WTC11 (cell line): ENCODE measurements at regions not wholly inside any gene's neighbourhood (a gene's known extent, or its start where the extent isn't known, plus 50 kb on each side); places are given as distances from the start of the nearest gene placed in this dataset.

Experiments
- ATAC-seq: fragments of 200-7000 bp; cut with Tn5 transposase; 2 replicates; pipeline ENCODE4 v1.10.0; 2021; ENCODE audit warnings: mild to moderate bottlenecking, moderate library complexity
- CTCF ChIA-PET: fragments of 300-600 bp; sonication (Branson Sonifier 250); formaldehyde crosslinking; loops from one replicate; lab custom pipeline; 2021; ENCODE audit warnings: antibody characterized with exemption; lab: Charles Lee
- POLR2A ChIA-PET: fragments of 350-600 bp; sonication (Branson Sonifier 250); formaldehyde crosslinking; loops from one replicate; lab custom pipeline; 2021; ENCODE audit warnings: antibody characterized with exemption; lab: Charles Lee
- DNase-seq: peaks from one replicate; pipeline ENCODE4 v3.0.0; 2021; ENCODE audit warnings: low spot score
- H3K27ac Mint-ChIP-seq: 2 replicates; pipeline ENCODE4 v1.8.0; 2021; ENCODE audit warnings: mixed read lengths
- H3K27me3 Mint-ChIP-seq: 2 replicates; pipeline ENCODE4 v1.8.0; 2021; ENCODE audit warnings: low read depth, mild to moderate bottlenecking, moderate library complexity, mixed read lengths
- H3K36me3 Mint-ChIP-seq: 2 replicates; pipeline ENCODE4 v1.8.0; 2021; ENCODE audit warnings: mixed read lengths
- H3K4me1 Mint-ChIP-seq: 2 replicates; pipeline ENCODE4 v1.8.0; 2022; ENCODE audit warnings: mixed read lengths
- H3K4me3 Mint-ChIP-seq: 2 replicates; pipeline ENCODE4 v1.8.0; 2021; ENCODE audit warnings: mild to moderate bottlenecking, moderate library complexity, mixed read lengths
- H3K9me3 Mint-ChIP-seq: 2 replicates; pipeline ENCODE4 v1.8.0; 2021; ENCODE audit warnings: mixed read lengths
- CBFB ChIP-seq: sonication (generic); formaldehyde crosslinking; IDR thresholded peaks from 2 replicates; pipeline ENCODE4 v1.8.1; 2022; ENCODE audit warnings: mild to moderate bottlenecking, low read depth, missing genetic modification reagents
- CREB1 ChIP-seq: sonication (generic); formaldehyde crosslinking; IDR thresholded peaks from 2 replicates; pipeline ENCODE4 v1.8.0; 2023; ENCODE audit warnings: mild to moderate bottlenecking, missing genetic modification reagents
- FOXK1 ChIP-seq: sonication (generic); formaldehyde crosslinking; IDR thresholded peaks from 2 replicates; pipeline ENCODE4 v1.8.0; 2022; ENCODE audit warnings: mild to moderate bottlenecking, moderate library complexity, missing genetic modification reagents
- JAZF1 ChIP-seq: fragments of 250-450 bp; sonication (Bioruptor Pico); IDR thresholded peaks from 2 replicates; pipeline ENCODE4 v1.9.0; 2021; ENCODE audit warnings: moderate library complexity, mild to moderate bottlenecking, inconsistent platforms
- MYBL2 ChIP-seq: sonication (generic); formaldehyde crosslinking; IDR thresholded peaks from 2 replicates; pipeline ENCODE4 v1.8.1; 2023; ENCODE audit warnings: mild to moderate bottlenecking, moderate library complexity, missing genetic modification reagents
- NR2C2 ChIP-seq: sonication (generic); formaldehyde crosslinking; IDR thresholded peaks from 2 replicates; pipeline ENCODE4 v1.8.0; 2022; ENCODE audit warnings: mild to moderate bottlenecking, missing genetic modification reagents
- RELA ChIP-seq: sonication (generic); formaldehyde crosslinking; IDR thresholded peaks from 2 replicates; pipeline ENCODE4 v1.8.1; 2022; ENCODE audit warnings: missing genetic modification reagents, mild to moderate bottlenecking, borderline replicate concordance
- RORB ChIP-seq: fragments of 250-450 bp; sonication (Bioruptor Pico); IDR thresholded peaks from 2 replicates; pipeline ENCODE4 v1.9.0; 2021; ENCODE audit warnings: mild to moderate bottlenecking
- SMAD4 ChIP-seq: sonication (generic); formaldehyde crosslinking; IDR thresholded peaks from 2 replicates; pipeline ENCODE4 v1.8.0; 2022; ENCODE audit warnings: mild to moderate bottlenecking, missing genetic modification reagents
- TEAD4 ChIP-seq: sonication (generic); formaldehyde crosslinking; IDR thresholded peaks from 2 replicates; pipeline ENCODE4 v1.8.0; 2022; ENCODE audit warnings: mild to moderate bottlenecking, missing genetic modification reagents
- TP53 ChIP-seq: sonication (generic); formaldehyde crosslinking; IDR thresholded peaks from 2 replicates; pipeline ENCODE4 v1.8.1; 2023; ENCODE audit warnings: mild to moderate bottlenecking, missing genetic modification reagents
- ZNF121 ChIP-seq: sonication (generic); formaldehyde crosslinking; IDR thresholded peaks from 2 replicates; pipeline ENCODE4 v1.8.0; 2023; ENCODE audit warnings: missing genetic modification reagents
- ZNF219 ChIP-seq: sonication (generic); formaldehyde crosslinking; IDR thresholded peaks from 2 replicates; pipeline ENCODE4 v1.8.0; 2023; ENCODE audit warnings: missing genetic modification reagents, mild to moderate bottlenecking, borderline replicate concordance
- ZNF263 ChIP-seq: sonication (generic); formaldehyde crosslinking; IDR thresholded peaks from 2 replicates; pipeline ENCODE4 v1.8.1; 2022; ENCODE audit warnings: low read depth, mild to moderate bottlenecking, moderate library complexity, missing genetic modification reagents
- ZNF317 ChIP-seq: sonication (generic); formaldehyde crosslinking; IDR thresholded peaks from 2 replicates; pipeline ENCODE4 v1.8.1; 2023; ENCODE audit warnings: low read depth, mild to moderate bottlenecking, moderate library complexity, missing genetic modification reagents, borderline replicate concordance
- ZNF671 ChIP-seq: fragments of 250-450 bp; sonication (Bioruptor Pico); IDR thresholded peaks from 2 replicates; pipeline ENCODE4 v1.8.0; 2021; ENCODE audit warnings: mild to moderate bottlenecking
- TF ChIP-seq, protein P1 (sequence below): sonication (generic); formaldehyde crosslinking; IDR thresholded peaks from 2 replicates; pipeline ENCODE4 v1.8.0; 2022; ENCODE audit warnings: mild to moderate bottlenecking, missing genetic modification reagents
- TF ChIP-seq, protein P2 (sequence below): sonication (generic); formaldehyde crosslinking; IDR thresholded peaks from 2 replicates; pipeline ENCODE4 v1.8.1; 2022; ENCODE audit warnings: mild to moderate bottlenecking, moderate library complexity, missing genetic modification reagents
- TF ChIP-seq, protein P3 (sequence below): sonication (generic); formaldehyde crosslinking; IDR thresholded peaks from 2 replicates; pipeline ENCODE4 v1.8.1; 2022; ENCODE audit warnings: mild to moderate bottlenecking, missing genetic modification reagents, moderate library complexity, borderline replicate concordance
- TF ChIP-seq, protein P4 (sequence below): fragments of 250-450 bp; sonication (Bioruptor Pico); IDR thresholded peaks from 2 replicates; pipeline ENCODE4 v1.8.0; 2021; ENCODE audit warnings: mild to moderate bottlenecking
- TF ChIP-seq, protein P5 (sequence below): sonication (generic); formaldehyde crosslinking; IDR thresholded peaks from 2 replicates; pipeline ENCODE4 v1.8.1; 2023; ENCODE audit warnings: mild to moderate bottlenecking, moderate library complexity, missing genetic modification reagents
- TF ChIP-seq, protein P6 (sequence below): fragments of 250-450 bp; sonication (Bioruptor Pico); conservative IDR thresholded peaks from 2 replicates; pipeline ENCODE4 v1.9.0; 2021; ENCODE audit warnings: mild to moderate bottlenecking
- TF ChIP-seq, protein P7 (sequence below): sonication (generic); formaldehyde crosslinking; IDR thresholded peaks from 2 replicates; pipeline ENCODE4 v1.8.1; 2023; ENCODE audit warnings: mild to moderate bottlenecking, missing genetic modification reagents, moderate library complexity

DNA sequence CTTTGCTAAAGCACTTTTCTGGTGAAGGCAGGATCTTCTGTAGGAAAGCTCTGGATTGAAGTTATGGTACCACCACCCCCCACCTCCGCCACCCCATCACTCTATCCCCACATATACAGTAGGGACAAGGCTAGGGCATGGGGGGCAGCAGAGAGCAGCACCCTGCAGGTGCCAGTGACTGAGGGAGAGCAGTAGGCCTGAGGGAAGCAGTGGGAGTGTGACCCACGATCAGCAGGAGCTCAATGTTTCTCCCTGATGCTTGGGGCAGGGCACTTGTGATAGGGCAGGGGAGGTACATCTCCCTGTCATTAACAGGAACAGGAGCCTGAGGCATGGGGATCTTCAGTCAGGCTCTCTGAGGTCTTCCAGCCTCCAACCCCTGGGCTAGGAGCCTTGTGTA, 121.6 kb downstream of the ZFP36L2 start:
- ChIA-PET CTCF (interaction anchor here (1.0 to 1.5 kb wide), 3 partner anchors 34 to 166 kb away, joined by 3 to 4 read pairs (median 3); no protein-coding TSS in a partner anchor), POLR2A (no interaction called here)
- Mint-ChIP-seq H3K4me3 (no peak overlapping the region), H3K36me3 (peaks cover 5% of the 10 kb centered on the region; the same call in 1 of the 2 replicates), H3K27me3 (peaks cover 19% of the 10 kb centered on the region), H3K9me3 (peaks cover 7% of the 10 kb centered on the region), H3K4me1 (peaks cover 30% of the 10 kb centered on the region), H3K27ac (no peak overlapping the region)
- TF ChIP-seq SMAD4 (CRISPR knock-in tag), result no peak
- TF ChIP-seq FOXK1 (CRISPR knock-in tag), result no peak
- TF ChIP-seq TEAD4, result no peak
- no peak for TF ChIP-seq RELA (CRISPR knock-in tag)
- no peak for TF ChIP-seq TP53
- TF ChIP-seq, protein P1, sequence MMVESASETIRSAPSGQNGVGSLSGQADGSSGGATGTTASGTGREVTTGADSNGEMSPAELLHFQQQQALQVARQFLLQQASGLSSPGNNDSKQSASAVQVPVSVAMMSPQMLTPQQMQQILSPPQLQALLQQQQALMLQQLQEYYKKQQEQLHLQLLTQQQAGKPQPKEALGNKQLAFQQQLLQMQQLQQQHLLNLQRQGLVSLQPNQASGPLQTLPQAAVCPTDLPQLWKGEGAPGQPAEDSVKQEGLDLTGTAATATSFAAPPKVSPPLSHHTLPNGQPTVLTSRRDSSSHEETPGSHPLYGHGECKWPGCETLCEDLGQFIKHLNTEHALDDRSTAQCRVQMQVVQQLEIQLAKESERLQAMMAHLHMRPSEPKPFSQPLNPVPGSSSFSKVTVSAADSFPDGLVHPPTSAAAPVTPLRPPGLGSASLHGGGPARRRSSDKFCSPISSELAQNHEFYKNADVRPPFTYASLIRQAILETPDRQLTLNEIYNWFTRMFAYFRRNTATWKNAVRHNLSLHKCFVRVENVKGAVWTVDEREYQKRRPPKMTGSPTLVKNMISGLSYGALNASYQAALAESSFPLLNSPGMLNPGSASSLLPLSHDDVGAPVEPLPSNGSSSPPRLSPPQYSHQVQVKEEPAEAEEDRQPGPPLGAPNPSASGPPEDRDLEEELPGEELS (CRISPR knock-in tag), result no peak
- TF ChIP-seq, protein P2, sequence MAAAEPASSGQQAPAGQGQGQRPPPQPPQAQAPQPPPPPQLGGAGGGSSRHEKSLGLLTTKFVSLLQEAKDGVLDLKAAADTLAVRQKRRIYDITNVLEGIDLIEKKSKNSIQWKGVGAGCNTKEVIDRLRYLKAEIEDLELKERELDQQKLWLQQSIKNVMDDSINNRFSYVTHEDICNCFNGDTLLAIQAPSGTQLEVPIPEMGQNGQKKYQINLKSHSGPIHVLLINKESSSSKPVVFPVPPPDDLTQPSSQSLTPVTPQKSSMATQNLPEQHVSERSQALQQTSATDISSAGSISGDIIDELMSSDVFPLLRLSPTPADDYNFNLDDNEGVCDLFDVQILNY (CRISPR knock-in tag), result no peak
- TF ChIP-seq CBFB (CRISPR knock-in tag), result no peak
- ATAC-seq (no peak), DNase-seq (no peak)

DNA sequence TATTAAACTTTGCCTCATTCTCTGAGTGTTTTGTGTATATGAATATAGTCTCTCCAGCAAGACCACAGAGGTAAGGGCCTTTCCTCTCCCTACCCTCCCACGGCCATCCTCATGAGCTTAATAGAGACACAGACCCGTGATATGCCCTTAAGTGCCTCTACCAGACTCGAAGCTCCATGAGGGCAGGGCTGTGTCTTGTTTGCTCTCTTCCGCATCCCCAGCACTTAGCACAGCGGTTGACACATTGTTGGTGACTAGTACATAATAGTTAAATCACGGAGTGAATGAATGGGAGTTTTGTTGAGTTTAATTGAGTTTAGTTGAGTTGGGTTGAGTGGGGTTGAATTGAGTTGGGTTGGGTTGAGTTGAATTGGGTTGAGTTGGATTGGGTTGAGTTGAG, 122.3 kb downstream of the ZFP36L2 start:
- POLR2A ChIA-PET, result no interaction called here
- peaks cover 26% of the 10 kb centered on the region for H3K27me3 Mint-ChIP-seq
- no peak for TF ChIP-seq MYBL2 (CRISPR knock-in tag)
- TF ChIP-seq ZNF317 (CRISPR knock-in tag), result no peak
- TF ChIP-seq ZNF263, result no peak
- TF ChIP-seq, protein P3, sequence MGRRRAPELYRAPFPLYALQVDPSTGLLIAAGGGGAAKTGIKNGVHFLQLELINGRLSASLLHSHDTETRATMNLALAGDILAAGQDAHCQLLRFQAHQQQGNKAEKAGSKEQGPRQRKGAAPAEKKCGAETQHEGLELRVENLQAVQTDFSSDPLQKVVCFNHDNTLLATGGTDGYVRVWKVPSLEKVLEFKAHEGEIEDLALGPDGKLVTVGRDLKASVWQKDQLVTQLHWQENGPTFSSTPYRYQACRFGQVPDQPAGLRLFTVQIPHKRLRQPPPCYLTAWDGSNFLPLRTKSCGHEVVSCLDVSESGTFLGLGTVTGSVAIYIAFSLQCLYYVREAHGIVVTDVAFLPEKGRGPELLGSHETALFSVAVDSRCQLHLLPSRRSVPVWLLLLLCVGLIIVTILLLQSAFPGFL, result no peak
- TF ChIP-seq ZNF671, result no peak
- no peak for TF ChIP-seq ZNF121 (CRISPR knock-in tag)
- TF ChIP-seq ZNF219 (CRISPR knock-in tag), result no peak
- no peak for TF ChIP-seq JAZF1
- TF ChIP-seq, protein P4, sequence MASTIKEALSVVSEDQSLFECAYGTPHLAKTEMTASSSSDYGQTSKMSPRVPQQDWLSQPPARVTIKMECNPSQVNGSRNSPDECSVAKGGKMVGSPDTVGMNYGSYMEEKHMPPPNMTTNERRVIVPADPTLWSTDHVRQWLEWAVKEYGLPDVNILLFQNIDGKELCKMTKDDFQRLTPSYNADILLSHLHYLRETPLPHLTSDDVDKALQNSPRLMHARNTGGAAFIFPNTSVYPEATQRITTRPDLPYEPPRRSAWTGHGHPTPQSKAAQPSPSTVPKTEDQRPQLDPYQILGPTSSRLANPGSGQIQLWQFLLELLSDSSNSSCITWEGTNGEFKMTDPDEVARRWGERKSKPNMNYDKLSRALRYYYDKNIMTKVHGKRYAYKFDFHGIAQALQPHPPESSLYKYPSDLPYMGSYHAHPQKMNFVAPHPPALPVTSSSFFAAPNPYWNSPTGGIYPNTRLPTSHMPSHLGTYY (CRISPR knock-in tag), result no peak
- TF ChIP-seq, protein P5, sequence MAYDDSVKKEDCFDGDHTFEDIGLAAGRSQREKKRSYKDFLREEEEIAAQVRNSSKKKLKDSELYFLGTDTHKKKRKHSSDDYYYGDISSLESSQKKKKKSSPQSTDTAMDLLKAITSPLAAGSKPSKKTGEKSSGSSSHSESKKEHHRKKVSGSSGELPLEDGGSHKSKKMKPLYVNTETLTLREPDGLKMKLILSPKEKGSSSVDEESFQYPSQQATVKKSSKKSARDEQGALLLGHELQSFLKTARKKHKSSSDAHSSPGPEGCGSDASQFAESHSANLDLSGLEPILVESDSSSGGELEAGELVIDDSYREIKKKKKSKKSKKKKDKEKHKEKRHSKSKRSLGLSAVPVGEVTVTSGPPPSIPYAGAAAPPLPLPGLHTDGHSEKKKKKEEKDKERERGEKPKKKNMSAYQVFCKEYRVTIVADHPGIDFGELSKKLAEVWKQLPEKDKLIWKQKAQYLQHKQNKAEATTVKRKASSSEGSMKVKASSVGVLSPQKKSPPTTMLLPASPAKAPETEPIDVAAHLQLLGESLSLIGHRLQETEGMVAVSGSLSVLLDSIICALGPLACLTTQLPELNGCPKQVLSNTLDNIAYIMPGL (CRISPR knock-in tag), result no peak
- no peak for TF ChIP-seq CREB1 (CRISPR knock-in tag)
- TF ChIP-seq NR2C2 (CRISPR knock-in tag), result no peak
- TF ChIP-seq, protein P6, sequence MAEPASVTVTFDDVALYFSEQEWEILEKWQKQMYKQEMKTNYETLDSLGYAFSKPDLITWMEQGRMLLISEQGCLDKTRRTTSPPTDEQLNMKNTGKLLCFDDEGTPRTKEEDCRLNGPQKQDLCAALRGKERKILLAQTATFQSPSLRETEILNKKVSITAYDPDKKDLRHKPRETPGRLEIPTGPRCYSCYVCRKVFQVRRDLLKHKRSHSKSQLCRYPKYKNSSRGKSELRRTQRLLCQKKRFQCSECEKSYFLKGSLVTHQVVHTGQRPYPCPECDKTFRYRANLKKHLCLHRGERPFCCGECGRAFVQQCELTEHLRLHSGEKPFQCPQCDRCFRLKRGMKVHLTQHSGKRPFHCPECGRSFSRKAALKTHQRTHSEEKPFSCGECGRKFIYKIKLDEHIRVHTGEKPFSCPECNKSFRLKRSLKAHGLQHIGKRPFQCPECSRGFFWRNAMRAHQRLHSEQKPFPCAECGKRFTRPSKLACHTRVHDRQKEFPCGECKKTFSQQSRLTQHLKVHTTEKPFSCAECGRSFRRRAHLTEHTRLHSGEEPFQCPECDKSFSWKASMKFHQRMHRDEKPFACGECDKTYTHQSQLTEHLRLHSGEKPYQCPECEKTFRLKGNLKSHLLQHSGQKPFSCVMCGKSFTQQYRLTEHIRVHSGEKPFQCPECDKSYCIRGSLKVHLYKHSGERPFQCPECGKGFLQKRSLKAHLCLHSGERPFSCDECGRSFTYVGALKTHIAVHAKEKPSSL (CRISPR knock-in tag), result no peak
- no peak for TF ChIP-seq SMAD4 (CRISPR knock-in tag)
- no peak for TF ChIP-seq TP53
- TF ChIP-seq, protein P7, sequence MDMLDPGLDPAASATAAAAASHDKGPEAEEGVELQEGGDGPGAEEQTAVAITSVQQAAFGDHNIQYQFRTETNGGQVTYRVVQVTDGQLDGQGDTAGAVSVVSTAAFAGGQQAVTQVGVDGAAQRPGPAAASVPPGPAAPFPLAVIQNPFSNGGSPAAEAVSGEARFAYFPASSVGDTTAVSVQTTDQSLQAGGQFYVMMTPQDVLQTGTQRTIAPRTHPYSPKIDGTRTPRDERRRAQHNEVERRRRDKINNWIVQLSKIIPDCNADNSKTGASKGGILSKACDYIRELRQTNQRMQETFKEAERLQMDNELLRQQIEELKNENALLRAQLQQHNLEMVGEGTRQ (CRISPR knock-in tag), result no peak
- no peak for TF ChIP-seq RORB (CRISPR knock-in tag)

More for the DNA sequence above, 122.3 kb downstream of the ZFP36L2 start:
- Mint-ChIP-seq H3K27ac (no peak overlapping the region), H3K4me1 (peaks cover 30% of the 10 kb centered on the region), H3K4me3 (no peak overlapping the region), H3K36me3 (peaks cover 5% of the 10 kb centered on the region; the same call in 1 of the 2 replicates), H3K9me3 (peaks cover 7% of the 10 kb centered on the region)
- DNase-seq, result no peak
- no peak for ATAC-seq
- CTCF ChIA-PET, result interaction anchor here (1.5 kb wide), 1 partner anchor 34 kb away, joined by 3 read pairs; no protein-coding TSS in a partner anchor
